ENCODE measurements at regions not wholly inside any gene's neighbourhood (a gene's known extent, or its start where the extent isn't known, plus 50 kb on each side); places are given as distances from the start of the nearest gene placed in this dataset.

DNA sequence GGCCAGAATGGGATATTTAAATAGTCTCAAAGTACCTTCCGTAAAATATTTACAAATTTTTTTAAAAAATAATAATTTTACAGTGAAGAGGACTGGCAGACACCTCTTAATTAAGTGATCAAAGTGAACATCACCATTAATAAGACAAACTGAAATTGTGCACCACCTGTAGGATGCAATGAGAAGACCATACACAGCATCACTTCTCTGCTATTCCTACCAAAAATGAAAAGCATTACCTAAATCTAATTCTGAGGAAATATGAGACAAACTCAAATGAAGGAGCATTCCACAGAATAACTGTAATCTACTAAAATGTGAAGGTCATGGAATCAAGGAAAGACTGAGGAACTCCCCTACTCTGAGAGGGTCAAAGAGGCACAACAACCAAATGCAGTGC lies 68.2 kb upstream of the PRDX6 start:
- TF ChIP-seq POLR2A (IDR thresholded peaks at IDR 0.05; ENCODE audit: low read depth, low read length) (no peak), POLR2AphosphoS5 (IDR thresholded peaks at IDR 0.05; ENCODE audit: low read depth, low read length) (no peak), TAF1 (IDR thresholded peaks at IDR 0.05; ENCODE audit: borderline replicate concordance, low read depth, low read length) (no peak)
- FAIRE-seq, result no peak
- no peak for DNase-seq (ENCODE audit: insufficient read length)

DNA sequence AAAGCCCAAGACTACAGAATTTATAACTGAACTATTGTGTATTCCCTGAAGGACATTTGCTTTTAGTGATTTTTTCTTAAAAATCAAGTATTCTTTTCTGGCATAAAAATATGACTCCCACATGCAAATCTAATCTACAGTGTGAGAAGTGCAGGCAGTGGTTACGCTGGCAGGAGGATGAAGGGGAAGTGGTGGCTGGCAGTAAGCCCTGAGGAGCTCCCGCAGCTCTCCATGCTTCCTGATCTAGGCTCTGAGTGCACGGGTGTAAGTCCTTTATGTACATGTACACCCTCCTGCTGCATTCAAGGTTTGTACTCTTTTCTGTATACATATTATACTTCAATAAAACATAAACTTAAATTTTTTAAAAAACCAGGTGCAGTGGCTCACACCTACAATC lies 67.5 kb upstream of the PRDX6 start:
- TF ChIP-seq POLR2AphosphoS5 (IDR thresholded peaks at IDR 0.05; ENCODE audit: low read depth, low read length) (no peak), TAF1 (IDR thresholded peaks at IDR 0.05; ENCODE audit: borderline replicate concordance, low read depth, low read length) (no peak), POLR2A (IDR thresholded peaks at IDR 0.05; ENCODE audit: low read depth, low read length) (no peak)
- DNase-seq (ENCODE audit: insufficient read length), result no peak
- FAIRE-seq, result no peak

DNA sequence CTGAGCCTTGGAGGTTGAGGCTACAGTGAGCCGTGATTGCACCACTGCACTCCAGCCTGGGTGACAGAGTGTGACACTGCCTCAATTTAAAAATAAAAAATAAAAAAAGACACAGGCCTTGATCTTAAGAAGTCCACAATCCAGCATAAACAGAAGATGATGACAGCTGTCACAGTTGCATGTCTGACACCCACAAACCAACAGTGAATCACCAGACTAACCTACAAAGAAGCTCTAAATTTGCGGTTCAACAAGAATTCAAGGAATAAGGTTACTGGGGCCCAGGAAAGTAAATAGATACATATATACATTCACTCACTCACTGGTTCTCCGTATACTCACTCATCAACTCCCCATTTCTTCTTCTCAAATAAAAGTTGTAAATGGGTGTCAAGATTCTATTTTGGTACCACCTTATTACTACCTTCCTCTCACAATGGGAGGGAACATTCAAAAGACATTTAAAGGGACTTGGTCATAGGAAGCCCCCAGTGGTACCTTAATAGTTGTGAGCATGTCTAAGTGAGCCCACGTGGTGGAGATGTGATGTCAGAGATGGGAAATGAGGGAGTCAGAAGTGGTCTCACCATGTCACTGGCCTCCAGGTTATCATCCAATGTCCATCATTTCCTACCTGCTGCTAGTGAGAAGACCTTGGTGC lies 66.9 kb upstream of the PRDX6 start:
- no peak for DNase-seq (ENCODE audit: insufficient read length)
- FAIRE-seq, result peak; percentile 27
- no peak for TF ChIP-seq TAF1 (IDR thresholded peaks at IDR 0.05; ENCODE audit: borderline replicate concordance, low read depth, low read length)
- TF ChIP-seq POLR2A (IDR thresholded peaks at IDR 0.05; ENCODE audit: low read depth, low read length), result no peak
- TF ChIP-seq POLR2AphosphoS5 (IDR thresholded peaks at IDR 0.05; ENCODE audit: low read depth, low read length), result no peak

DNA sequence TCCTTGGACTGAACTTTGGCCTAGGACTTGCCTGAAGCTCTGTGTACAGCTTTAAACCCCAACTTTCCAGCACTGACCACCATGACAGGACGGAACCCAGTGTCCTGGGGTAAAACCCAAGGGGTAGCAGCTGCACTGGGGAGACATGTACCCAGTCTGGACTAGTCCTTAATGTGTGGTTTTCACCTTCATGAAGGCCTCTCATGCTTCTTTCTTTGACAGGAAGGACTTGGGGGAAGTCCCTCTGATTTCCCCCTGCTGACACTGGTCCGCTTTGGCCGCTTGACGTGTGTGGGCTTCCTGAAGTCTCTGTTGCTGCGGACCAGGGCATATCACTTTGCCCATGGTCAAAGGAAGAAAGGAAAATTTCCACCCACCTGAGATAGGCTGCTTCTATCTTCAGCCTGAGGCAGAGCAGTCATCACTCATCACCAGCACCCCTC lies 66.3 kb upstream of the PRDX6 start:
- DNase-seq (ENCODE audit: insufficient read length) (no peak), FAIRE-seq (peak; percentile 89)
- TF ChIP-seq POLR2A (IDR thresholded peaks at IDR 0.05; ENCODE audit: low read depth, low read length) (peak; percentile 78), POLR2AphosphoS5 (IDR thresholded peaks at IDR 0.05; ENCODE audit: low read depth, low read length) (peak; percentile 85; the same call in 1 of the 2 replicates), TAF1 (IDR thresholded peaks at IDR 0.05; ENCODE audit: borderline replicate concordance, low read depth, low read length) (0 out of 2 replicates have a peak, but pooled peaks have one; percentile 53)

DNA sequence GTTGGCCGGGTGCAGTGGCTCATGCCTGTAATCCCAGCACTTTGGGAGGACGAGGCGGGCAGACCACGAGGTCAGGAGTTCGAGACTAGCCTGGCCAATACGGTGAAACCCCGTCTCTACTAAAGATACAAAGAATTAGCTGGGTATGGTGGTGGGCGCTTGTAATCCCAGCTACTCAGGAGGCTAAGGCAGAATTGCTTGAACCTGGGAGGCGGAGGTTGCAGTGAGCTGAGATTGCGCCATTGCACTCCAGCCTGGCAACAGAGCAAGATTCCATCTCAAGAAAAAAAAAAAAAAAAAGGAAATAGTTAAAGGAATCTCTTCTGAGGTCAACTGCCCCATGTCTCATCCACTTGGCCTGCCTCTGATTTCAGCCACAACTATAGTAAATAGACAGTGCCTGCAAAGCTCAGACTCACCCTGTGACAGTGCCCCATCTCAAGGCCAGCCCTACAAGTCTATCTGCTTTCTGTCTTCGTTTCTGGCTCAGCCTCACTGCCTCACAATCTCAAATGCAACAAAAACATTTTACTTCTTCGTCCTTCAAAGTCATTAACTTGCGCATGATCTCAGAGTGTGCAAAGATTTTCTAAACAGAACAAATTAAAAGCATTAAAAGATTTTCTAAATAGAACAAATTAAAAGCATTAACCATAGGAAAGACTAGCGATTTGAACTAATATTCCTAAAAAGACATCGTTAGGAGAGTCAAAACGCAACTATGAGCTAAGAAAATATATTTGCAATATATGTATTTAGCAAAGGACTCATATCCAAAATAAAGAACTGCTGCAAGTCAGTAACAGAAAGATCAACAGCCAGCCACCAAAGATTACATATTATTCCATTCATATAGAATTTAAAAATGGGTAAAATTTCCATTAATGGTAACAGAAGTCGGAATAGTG lies 65.0 kb upstream of the PRDX6 start:
- FAIRE-seq, result no peak
- DNase-seq (ENCODE audit: insufficient read length), result no peak
- no peak for TF ChIP-seq POLR2A (IDR thresholded peaks at IDR 0.05; ENCODE audit: low read depth, low read length)
- no peak for TF ChIP-seq TAF1 (IDR thresholded peaks at IDR 0.05; ENCODE audit: borderline replicate concordance, low read depth, low read length)
- TF ChIP-seq POLR2AphosphoS5 (IDR thresholded peaks at IDR 0.05; ENCODE audit: low read depth, low read length), result no peak

DNA sequence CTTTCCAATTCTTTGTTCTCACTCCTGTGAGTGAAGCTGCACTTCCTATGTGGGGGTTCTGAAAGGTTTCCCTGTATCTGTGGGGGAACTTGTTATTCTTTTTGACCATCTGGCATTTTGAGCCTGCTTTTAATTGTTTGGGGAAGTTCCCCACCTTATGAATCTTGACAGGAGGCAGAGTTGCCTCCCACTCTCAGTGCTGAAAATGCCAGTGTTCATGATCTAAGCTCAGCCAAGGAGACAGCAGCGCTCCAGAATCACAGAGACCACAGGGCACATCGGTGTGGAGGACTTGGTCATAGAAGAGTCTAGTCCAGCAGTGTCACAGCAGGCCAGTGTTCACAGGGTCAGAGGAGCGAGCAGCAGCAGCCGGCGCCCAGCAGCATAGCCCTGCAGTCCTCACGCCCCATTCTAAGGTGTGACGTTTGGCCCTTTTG lies 63.8 kb upstream of the PRDX6 start:
- DNase-seq (ENCODE audit: insufficient read length) (no peak), FAIRE-seq (no peak)
- no peak for TF ChIP-seq POLR2AphosphoS5 (IDR thresholded peaks at IDR 0.05; ENCODE audit: low read depth, low read length)
- 0 out of 2 replicates have a peak, but pooled peaks have one; percentile 23 for TF ChIP-seq TAF1 (IDR thresholded peaks at IDR 0.05; ENCODE audit: borderline replicate concordance, low read depth, low read length)
- TF ChIP-seq POLR2A (IDR thresholded peaks at IDR 0.05; ENCODE audit: low read depth, low read length), result peak; percentile 13; the same call in 1 of the 2 replicates

DNA sequence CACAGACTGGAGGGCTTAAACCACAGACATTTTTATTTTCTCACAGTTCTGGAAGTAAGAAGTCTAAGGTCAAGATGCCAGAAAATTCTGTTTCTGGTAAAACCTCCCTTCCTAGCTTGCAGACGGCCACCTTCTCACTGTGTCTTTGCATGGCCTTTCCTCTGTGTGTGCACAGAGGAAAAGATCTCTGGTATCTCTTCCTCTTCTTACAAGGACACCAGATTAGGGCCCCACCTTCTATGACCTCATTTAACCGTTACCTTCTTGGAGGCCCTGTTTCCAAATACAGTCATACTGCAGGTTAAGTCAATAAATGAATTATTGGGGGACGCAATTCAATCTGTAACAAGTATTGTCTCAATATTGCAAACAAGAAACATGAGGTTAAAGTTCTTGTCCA lies 63.0 kb upstream of the PRDX6 start:
- TF ChIP-seq TAF1 (IDR thresholded peaks at IDR 0.05; ENCODE audit: borderline replicate concordance, low read depth, low read length), result peak; percentile 62; the same call in 1 of the 2 replicates
- peak; percentile 76 for TF ChIP-seq POLR2A (IDR thresholded peaks at IDR 0.05; ENCODE audit: low read depth, low read length)
- TF ChIP-seq POLR2AphosphoS5 (IDR thresholded peaks at IDR 0.05; ENCODE audit: low read depth, low read length), result peak; percentile 93
- FAIRE-seq (peak; percentile 93), DNase-seq (ENCODE audit: insufficient read length) (no peak)

DNA sequence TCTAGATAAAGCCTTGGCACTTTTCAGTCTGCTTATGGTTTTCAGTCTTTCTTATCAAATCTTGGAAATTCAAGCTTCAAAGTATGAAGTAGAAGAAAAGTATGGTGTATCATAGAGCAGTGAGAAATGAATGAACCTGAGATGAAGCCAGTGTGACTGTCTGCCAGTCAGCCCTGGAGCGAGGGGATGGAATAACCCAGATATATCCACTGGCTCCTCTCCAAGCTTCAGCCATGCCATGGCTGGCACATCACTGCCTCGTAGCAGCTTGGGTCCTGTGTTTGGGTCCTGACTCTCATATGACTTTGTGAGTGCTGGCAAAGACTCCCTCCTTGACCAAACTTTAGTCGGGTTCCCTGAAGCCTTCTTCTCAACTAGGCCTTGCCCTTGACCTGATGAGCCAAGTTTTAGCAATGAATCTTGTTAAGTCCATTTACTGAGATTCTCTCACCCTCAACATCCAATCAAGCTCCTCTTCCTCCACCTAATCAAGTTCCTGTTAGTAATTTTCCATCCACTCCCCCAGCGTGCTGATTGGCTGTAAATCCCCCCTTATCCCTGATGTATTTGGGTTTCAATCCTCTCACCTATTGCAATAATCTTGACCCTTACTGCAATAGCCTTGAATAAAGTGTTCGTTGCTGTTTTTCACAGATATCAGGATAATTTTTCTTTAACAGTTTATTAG lies 62.5 kb upstream of the PRDX6 start:
- no peak for TF ChIP-seq TAF1 (IDR thresholded peaks at IDR 0.05; ENCODE audit: borderline replicate concordance, low read depth, low read length)
- TF ChIP-seq POLR2A (IDR thresholded peaks at IDR 0.05; ENCODE audit: low read depth, low read length), result no peak
- TF ChIP-seq POLR2AphosphoS5 (IDR thresholded peaks at IDR 0.05; ENCODE audit: low read depth, low read length), result no peak
- FAIRE-seq (no peak), DNase-seq (ENCODE audit: insufficient read length) (no peak)

DNA sequence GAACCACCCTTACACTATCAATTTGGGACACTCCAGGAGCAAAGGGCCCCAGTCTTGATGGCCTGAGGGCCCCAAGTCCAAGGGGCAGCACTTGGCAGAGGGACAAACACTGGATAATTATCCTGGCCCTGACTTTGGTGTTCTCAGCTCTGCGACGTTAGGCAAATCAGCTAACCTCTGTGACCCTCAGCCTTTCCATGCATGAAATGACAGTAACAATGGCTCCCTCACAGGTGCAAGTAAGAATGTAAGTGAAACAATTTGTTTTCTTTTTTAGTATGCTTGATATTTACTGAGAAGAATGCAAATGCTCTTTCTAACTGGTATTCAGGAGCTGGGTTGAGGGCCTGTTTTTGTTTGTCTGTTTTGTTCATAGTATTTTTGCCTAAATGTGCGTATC lies 61.6 kb upstream of the PRDX6 start:
- peak; percentile 88 for FAIRE-seq

DNA sequence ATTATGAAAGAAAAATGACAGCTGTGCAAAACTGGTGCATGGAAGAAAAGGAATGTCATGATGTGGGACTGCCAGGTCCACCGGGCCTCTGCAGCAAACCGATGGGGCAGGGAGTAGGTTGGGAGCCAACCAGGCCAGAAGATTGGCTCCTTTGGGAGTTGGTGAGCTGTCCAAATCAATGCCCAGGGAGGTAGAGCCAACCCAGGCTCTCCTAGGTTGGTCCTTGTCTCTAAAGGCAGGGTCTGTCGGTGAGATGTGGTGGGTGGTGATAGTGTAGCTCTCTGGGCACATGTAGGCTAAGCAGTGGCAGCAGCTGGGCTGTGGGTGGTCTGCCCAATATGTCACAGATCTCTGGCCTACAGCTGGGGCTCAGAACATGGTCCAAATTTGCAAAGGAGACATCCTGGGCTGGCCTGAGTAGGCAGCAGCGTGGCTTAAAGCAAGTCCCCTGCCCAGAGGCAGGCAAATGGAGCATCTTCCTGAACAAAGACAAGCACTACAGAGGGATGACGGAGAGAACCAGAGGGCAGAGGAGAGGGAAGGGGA lies 61.2 kb upstream of the PRDX6 start:
- no peak for TF ChIP-seq TAF1 (IDR thresholded peaks at IDR 0.05; ENCODE audit: borderline replicate concordance, low read depth, low read length)
- TF ChIP-seq POLR2AphosphoS5 (IDR thresholded peaks at IDR 0.05; ENCODE audit: low read depth, low read length), result no peak
- no peak; the same call in 1 of the 2 replicates for TF ChIP-seq POLR2A (IDR thresholded peaks at IDR 0.05; ENCODE audit: low read depth, low read length)
- DNase-seq (ENCODE audit: insufficient read length) (no peak), FAIRE-seq (peak; percentile 40)

More for the DNA sequence above, 61.6 kb upstream of the PRDX6 start:
- DNase-seq (ENCODE audit: insufficient read length), result no peak
- TF ChIP-seq POLR2A (IDR thresholded peaks at IDR 0.05; ENCODE audit: low read depth, low read length) (0 out of 2 replicates have a peak, but pooled peaks have one; percentile 19), POLR2AphosphoS5 (IDR thresholded peaks at IDR 0.05; ENCODE audit: low read depth, low read length) (0 out of 2 replicates have a peak, but pooled peaks have one; percentile 22), TAF1 (IDR thresholded peaks at IDR 0.05; ENCODE audit: borderline replicate concordance, low read depth, low read length) (no peak)

Measured in GM12892 (cell line).